Cerebellar nuclear complex (tissue), 1 donor: ENCODE measurements at regions not wholly inside any gene's neighbourhood (a gene's known extent, or its start where the extent isn't known, plus 50 kb on each side); places are given as distances from the start of the nearest gene placed in this dataset.
"Not testable (repeated sequence)": the region's sequence is repeated elsewhere in the genome, so short reads cannot be mapped to it uniquely, and the experiment has no call there.

Experiments
- DNase-seq, 2 experiments: peaks; one replicate each; lab custom pipeline; 2025; lab: John Stamatoyannopoulos, UW

DNA sequence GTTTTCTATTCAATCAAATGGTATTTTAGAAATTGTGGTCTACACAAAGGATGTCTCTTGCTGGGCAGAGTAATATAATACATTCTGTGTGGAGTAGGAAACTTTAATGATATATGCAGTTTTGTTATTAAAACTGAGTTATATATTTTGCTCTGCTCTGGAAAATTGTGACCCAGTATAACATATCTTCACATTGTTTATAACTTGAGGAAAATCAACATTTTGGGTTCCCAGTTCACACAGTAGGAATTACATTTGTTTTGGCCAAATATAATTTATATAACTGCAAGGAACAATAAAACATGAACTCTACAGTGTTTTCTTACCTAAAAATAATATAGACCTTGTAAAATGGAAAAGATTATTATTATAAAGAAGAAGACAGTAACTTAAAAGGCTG, 372.4 kb downstream of the OSR1 start:
- DNase-seq: no peak

DNA sequence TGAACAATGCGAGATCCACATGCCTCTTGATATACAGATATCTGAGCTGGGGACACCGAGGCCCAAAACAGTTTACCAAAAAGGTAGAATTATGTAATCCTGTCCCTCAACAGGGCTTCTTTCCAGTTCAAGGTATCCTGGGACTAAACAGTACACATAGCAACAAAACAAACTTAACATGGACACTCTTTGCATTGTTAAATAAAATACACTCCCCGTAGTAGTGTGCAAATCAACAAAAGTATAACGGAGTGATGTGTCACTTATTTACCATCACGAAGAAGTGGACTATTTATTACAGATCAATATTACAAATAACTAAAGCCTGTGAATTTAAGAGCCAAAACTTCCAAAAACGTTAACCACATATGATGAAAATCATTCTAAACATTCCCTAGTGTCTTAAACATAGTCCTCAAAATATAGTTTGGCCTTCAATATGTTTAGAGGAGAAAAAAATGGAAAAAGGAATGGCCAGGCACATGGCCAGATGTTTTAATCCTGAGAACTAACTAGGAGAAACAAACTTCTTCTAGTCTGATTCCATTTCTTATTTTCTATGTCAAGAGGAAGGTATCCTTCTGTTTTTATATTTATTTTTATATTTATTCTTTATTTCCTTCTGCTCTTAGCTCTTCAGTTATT, 377.5 kb downstream of the OSR1 start:
- no peak for DNase-seq

DNA sequence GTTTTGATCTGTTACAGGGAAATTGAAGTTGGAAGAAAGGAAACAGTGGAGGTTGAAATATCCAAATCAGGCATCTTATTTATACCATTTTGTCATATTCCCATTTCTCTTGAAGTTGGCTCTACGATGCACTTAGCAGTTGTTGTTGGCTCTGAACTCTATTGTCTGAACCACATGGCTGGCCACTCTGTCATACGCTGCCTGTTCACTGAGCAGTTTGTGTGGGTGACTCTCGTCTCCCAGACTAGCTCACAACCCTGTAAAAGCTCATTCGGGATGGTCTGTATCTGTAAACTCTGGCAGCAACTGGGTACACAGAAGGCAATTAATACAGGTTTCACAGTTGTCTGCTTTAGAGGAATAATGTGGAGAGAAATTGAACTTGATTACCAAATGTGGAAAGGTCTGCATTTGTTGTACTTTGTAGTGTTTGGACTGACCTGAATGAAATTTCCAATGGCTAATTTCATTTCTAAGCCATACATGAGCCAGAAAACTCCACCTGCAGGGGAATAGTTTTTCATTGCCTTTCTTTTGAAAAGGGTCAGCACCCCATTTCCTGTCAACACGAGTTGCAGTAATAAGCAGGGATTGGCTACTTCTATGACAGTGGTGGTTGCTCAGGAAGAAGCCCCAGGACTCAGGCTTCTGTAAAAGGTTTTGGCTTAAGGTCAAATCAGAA, 378.2 kb downstream of the OSR1 start:
- no peak for DNase-seq

DNA sequence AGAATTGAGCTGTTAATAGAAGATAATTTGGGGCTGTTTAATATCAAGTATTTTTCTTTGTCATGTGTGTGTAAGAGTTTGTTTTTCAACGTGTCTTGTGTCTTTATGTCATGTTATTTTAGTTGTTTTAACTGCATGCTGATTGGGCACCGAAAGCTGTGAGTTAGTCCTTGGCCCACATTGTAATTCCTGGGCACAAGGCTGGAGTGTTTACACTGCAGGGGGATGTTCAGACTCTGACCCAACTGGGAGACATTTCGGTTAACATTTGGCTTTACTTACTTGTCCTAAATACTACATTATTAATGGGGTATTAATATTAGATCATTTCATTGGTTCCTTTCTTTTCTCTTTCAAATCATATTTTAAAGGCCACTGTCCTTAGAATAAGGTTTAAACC, 381.0 kb downstream of the OSR1 start:
- no peak for DNase-seq

DNA sequence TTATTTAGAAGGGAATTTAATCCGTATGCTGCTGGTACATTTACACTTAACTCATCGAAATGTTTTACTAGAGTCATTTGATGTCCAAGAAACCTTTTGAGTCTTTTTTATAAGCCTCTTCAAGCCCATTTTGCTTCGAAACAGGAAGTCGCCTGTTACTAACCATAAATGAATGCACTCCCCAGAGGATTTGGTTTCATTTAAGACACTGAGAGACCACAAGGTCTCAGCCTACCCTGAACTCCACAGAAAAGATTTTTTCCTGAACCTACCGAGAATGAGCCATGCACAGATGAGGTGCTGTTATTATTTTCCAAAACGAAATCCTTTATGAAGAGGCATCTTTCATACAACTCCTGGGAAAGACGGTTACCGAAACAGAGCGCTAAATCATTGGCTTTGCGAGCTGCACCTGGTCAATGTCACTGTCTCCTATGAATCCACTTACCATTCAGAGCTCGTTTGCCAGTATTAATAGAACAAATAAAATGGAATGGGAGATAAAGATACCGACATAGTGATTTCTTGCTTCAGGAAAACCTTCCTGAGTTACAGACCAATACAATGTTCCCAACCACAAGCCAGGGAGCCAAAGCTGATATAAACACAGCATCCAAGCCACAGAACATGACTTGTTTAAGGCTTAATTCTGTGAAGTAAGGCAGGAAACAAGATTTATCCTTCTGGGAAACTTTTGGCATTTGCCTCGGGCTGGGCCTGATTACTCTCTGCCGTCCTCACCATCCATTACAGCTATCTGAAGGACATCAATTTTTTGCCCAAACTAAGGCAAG, 382.1 kb downstream of the OSR1 start:
- no peak for DNase-seq

DNA sequence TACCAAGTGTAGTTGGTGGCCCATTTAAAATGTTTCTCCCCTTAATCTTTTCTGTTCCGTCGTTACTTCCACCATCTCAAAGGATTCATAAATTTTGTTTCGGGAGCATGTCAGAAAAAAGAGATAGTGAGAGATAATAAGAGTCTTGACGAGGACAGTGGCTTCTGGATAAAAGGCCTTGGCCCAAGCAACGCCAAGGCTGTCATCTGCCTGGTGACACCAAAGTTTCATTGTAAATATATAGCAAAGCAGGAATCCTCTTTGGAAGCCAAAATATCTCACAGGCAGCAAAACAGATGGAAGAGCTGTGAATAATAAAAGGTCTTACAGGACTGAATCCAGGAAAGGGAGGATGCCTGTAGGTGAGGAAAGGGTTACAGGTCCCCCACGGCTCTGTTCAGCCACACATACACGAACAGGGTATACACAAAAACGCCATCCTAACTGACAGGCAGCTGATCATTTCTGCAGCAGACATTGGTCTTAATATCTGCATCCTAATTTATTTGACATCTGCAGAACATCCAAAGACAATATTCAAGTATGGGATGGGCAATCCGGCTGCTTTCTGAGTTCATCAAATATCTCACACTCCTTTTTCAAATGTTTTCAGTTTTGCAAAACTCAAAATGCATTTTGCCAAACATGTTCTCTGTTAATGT, 382.8 kb downstream of the OSR1 start:
- no peak for DNase-seq

DNA sequence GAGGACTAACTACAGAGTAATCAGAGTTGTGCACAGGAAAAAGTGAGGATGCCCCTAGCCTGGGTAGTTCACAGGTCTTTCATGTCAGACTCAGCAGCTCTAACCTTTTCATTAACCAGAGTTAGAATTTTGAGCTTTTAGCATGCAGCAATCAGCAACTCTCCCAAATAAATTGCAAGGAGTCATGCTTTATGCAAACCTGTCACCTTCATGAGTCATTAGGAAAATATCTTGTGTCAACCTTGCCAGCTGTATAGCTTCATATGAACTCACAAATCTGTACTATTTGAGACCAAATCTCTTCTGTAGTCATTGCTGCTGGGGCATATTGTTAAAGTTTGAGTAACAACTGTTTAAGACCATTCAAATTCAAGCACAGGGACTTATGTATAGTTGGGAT, 382.3 kb upstream of the NT5C1B start:
- DNase-seq: no peak

DNA sequence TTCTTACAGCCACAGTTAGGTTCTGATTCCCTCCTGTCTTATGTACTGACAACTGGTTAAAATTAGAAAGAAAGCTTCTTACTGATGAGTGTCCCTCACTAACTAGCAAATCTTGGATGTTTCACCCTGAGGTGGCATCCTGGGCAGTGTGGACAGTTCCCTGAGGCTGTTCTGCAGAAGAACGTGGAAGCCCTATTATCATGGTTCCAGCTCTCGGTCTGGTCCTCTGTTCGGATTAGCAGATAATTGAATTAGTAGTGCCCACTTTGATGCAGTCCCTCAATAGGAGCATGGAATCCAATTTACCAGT, 381.7 kb upstream of the NT5C1B start:
- no peak for DNase-seq

DNA sequence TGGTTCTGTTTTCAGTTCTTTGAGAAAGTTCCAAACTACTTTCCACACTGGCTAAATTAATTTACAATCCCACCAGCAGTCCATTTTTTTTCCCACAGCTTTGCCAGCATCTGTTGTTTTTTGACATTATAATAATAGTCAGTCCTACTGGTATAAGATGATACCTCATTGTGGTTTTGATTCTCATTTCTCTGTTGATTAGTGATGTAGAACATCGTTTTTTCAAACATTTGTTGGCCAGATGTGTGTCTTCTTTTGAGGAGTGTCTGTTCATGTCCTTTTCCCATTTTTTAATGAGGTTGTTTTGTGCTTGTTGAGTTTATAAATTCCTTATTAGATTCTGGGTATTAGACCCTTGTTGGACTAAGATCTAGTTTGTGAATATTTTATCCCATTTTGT, 376.8 kb upstream of the NT5C1B start:
- no peak for DNase-seq

DNA sequence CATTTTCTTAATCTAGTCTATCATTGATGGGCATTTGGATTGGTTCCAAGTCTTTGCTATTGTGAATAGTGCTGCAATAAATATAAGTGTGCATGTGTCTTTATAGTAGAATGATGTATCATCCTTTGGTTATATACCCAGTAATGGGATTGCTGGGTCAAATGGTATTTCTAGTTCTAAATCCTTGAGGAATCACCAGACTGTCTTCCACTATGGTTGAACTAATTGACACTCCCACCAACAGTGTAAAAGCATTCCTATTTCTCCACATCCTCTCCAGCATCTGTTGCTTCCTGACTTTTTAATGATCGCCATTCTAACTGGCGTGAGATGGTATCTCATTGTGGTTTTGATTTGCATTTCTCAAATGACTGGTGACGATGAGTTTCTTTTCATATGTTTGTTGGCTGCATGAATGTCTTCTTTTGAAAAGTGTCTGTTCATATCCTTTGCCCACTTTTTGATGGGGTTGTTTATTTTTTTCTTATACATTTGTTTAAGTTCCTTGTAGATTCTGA, 374.4 kb upstream of the NT5C1B start:
- DNase-seq: not testable (repeated sequence)

DNA sequence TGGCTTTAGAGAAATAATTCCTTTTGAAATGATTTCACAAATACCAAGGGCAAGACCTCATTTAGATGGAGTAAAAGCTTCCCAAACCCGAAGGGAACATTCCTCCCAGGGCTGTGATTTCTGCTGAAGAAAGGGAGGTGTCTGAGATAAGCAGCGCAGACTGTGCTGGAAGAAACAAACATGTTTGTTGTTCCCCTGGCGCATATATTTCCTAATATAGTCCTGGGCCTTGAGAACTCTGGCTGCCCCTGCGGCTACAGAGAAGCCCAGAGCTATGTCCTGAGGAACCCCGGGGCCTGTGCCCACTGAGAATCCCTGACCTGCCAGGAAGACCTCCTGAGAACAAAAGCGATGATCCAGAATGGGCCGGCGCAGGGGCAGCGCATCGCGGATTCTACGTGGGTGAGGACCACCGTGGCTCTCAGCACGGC, 372.6 kb upstream of the NT5C1B start:
- no peak for DNase-seq

DNA sequence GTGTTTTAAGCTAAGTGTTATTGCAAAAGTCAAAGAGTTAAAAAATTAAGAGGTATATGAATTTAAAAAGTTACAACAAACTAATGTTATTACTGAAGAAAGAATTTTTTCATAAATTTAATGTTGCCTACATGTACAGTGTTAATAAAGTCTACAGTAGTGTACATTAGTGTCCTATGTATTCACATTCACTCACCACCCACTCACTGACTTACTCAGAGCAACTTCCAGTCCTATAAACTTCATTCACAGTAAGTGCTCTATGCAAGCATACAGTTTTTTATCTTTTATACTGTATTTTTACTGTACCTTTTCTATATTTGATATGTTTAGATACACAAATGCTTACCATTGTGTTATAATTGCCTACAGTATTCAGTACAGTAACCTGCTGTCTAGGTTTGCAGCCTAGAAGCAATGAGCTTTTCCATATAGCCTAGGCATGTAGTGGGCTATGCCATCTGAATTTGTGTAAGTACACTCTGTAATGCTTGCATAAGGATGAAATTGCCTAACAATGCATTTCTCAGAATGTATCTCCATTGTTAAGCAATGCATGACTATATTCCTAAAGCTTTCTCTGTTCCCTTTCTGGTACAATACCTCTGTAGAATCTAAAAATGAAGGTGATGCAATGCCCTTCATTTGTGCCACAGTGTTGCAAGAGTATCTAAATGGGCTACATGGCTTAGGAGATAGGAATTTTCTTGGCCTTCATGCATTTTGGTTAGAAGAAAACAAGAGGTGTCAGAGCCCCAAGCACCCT, 370.8 kb upstream of the NT5C1B start:
- no peak for DNase-seq

DNA sequence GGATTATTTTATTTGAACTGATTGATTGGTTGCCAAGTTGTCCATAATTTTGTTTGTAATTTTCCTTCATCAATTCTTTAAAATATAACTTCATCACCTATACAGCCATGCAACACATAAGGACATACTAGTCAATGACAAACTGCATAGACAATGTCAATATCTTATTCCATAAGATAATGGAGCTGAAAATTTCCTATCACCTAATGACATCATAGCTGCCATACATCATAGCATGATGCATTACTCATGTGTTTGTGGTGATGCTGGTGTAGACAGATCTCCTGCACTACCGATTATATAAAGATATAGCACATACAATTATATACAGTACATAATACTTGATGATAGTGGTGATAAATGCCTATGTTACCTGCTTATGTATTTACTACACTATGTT, 369.8 kb upstream of the NT5C1B start:
- no peak for DNase-seq

DNA sequence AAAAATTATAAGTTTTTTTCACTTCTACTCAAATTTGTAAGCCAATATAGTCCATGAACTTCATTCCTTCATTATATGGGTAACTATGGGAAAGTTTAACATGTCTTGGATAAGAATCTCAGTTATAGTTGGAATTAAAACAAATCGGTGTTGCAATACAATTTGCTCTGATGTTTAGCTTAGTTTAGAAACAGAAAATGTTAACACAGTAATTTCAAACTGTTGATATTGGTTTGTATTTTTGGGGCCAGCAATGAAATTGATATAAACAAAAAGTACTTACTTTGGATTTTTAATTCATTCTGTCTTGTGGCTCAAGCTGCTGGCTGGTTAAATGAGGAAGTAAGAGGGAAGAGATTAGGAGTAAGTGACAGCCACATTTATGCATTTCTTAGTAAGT, 368.5 kb upstream of the NT5C1B start:
- no peak for DNase-seq

DNA sequence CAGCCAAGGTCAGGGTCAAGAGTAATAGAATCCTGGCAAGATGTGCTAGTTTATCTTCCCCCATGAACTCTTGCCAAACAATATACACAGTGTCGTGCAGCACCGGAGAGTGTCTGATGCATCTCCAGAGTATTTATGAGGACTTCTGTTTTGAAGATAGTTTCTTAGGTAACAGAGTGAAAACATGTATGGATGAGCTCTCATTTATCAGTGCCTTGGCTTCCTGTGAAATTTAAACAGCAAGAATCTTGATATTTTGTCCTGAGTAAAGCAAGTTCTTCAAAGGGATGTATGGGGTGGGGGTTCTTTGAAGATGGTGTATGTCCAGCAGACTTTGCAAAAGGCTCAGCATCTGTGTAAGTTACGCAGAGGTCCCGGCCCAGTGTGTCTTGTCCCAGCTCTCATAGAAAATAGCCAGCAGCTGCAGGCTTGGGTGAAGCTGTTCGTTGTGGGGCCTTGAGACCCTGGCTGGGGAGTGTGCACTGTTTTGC, 361.0 kb upstream of the NT5C1B start:
- DNase-seq: no peak

DNA sequence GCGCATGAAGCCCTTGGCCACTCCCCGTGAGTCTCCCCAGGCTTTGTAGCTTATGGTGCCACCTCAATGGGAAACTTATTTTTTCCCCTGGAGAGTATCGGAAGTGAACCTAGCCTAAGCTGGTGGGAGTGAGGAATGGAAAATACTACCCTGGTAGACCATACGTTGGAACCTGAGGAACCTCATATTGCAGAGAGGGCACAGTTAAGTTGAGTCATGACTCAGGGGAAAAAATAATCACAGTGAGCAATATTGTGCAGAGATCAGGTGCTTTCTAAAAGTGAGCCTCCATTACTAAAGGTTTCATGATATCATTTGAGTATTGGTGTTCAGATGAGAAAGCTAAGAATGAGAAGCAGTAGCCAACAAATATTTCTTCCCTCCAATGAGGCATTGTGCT, 360.5 kb upstream of the NT5C1B start:
- DNase-seq: no peak

DNA sequence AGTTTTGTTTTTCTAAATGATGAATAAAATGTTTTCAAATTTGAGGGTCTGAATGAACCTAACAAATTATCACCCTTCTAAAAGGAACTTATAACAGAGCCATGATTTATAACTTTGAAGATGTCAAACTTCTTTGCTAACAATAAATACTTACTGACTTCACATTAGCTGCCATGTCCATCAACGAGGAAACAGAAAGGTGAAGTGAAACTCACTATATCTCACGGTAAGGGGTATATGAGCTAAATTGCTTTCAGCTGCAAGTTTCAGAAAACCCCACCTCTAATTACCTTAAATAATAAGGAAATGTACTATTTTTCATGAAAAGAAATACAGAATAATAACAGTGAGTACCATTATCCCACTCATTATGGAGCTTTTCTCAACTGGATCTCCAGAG, 350.8 kb upstream of the NT5C1B start:
- DNase-seq: no peak

DNA sequence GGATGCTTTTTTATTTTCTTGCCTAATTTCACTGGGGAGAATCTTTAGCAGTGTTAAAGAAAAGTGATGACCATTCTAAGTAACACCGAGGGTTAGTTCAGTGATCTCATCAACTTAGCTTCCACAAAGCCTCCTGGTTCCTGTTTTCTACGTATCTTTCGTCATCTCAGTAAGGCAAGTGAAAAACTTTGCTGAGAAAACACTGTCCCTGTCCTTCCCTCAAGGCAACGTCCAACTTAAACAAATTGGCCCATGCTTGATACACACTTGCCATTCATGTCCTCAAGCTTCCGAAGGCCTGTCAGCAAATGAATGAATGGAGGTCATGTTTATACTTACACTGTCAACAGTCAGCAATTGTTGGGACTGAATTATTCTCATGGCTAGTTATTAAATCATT, 350.4 kb upstream of the NT5C1B start:
- DNase-seq: not testable (repeated sequence)

DNA sequence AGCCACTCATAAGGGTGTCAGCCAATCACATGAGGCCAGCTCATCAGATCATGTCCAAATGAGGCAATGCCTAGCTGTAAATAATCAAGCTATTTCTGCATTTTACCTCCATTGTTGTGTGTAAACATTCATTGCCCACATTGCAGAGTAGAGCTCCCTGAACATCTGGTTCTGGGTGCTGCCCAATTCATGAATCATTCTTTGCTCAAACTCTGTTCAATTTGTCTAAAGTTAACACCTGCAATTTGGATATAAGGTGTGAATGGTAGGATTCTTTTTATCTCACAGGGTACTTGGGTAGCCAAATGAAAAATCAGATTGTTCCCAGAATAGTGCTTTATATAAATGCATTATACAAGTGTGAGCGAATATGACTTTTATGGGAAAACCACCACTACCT, 345.5 kb upstream of the NT5C1B start:
- no peak for DNase-seq

DNA sequence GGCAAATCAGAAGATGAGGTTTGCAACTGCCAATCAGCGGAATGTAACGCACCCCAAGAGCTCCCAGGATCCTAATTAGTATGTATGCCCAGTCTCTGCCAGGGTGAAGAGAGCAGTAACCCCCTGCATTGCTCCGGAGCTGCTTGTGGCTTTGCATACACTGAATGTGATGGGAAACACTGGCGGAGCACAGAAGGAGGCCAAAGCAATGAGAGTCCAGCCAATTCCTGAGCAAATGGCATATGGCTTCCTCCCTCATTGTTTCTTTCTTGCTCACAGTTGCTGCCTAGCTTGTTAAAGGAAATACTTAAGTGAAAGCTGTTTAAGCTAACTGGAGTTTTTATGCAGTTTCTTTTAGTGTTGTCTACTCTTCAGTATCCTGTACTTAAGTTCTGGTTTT, 343.5 kb upstream of the NT5C1B start:
- DNase-seq: peak; percentile 13 to 38

DNA sequence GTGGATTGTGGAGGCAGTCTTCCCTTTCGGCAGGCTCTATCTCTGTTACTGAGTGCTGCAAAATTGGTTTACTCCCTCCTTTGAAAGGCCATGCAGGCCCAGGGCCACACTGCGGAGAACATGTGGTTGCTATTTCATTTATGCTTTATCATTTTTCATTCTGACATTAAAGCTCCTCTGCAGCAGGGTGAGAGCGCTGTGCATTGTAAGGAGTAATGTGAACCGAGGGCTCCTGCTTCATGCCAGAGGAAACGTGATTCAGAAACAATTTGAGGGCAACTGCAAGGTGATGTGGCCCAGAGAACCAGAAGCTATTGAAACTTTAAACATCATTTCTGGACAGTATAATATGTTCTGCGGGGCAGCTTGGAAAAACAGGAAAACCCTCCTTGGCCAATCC, 341.6 kb upstream of the NT5C1B start:
- DNase-seq: no peak
